ENCODE measurements at regions not wholly inside any gene's neighbourhood (a gene's known extent, or its start where the extent isn't known, plus 50 kb on each side); places are given as distances from the start of the nearest gene placed in this dataset.

DNA sequence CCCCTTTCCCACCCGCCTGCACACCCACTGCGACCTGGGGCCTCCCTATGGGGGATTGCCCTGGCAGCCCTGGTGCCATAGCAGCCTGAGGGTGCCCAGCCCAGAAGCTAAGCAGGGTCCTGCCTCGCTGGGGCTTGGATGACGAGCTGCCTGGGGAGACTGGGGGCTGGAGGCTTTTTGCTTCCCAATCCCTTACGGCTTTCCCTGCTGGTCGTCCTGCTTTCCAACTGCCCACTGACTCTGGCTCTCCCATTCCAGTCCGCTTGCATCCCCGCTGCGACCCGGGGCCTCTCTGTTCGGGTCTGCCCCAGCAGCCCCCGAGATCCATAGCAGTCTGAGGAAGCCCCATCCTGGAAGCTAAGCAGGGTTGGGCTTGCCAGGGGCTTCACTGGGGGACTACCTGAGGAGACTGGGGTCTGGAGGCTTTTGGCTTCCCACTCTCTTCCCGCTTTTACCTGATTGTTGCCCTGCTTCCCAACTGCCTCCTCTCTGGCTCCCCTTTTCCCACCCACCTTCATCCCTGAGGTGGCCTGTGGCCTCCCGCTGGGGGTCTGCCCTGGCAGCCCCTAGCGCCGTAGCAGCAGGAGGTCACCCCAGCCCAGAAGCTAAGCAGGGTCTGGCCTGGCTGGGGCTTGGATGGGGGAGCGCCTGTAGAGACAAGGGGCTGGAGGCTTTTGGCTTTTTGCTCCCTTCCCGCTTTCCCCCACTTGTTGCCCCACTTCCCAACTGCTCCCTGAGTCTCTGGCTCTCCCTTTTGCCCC, 2292.8 kb downstream of the TP53TG3F start:
- Mint-ChIP-seq H3K36me3 (ENCODE audit: insufficient read depth) (peaks cover 2% of the 10 kb centered on the region), H3K9me3 (ENCODE audit: low read depth) (peaks cover 16% of the 10 kb centered on the region), H3K27ac (no peak overlapping the region), H3K27me3 (no peaks in the 10 kb centered on the region), H3K4me3 (ENCODE audit: low read depth) (no peak overlapping the region), H3K4me1 (ENCODE audit: low read depth) (no peaks in the 10 kb centered on the region)
- no peak for DNase-seq (ENCODE audit: low spot score, unreplicated experiment)
- TF ChIP-seq, protein P1, sequence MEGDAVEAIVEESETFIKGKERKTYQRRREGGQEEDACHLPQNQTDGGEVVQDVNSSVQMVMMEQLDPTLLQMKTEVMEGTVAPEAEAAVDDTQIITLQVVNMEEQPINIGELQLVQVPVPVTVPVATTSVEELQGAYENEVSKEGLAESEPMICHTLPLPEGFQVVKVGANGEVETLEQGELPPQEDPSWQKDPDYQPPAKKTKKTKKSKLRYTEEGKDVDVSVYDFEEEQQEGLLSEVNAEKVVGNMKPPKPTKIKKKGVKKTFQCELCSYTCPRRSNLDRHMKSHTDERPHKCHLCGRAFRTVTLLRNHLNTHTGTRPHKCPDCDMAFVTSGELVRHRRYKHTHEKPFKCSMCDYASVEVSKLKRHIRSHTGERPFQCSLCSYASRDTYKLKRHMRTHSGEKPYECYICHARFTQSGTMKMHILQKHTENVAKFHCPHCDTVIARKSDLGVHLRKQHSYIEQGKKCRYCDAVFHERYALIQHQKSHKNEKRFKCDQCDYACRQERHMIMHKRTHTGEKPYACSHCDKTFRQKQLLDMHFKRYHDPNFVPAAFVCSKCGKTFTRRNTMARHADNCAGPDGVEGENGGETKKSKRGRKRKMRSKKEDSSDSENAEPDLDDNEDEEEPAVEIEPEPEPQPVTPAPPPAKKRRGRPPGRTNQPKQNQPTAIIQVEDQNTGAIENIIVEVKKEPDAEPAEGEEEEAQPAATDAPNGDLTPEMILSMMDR (IDR thresholded peaks at IDR 0.05; ENCODE audit: unreplicated experiment) = no peak

DNA sequence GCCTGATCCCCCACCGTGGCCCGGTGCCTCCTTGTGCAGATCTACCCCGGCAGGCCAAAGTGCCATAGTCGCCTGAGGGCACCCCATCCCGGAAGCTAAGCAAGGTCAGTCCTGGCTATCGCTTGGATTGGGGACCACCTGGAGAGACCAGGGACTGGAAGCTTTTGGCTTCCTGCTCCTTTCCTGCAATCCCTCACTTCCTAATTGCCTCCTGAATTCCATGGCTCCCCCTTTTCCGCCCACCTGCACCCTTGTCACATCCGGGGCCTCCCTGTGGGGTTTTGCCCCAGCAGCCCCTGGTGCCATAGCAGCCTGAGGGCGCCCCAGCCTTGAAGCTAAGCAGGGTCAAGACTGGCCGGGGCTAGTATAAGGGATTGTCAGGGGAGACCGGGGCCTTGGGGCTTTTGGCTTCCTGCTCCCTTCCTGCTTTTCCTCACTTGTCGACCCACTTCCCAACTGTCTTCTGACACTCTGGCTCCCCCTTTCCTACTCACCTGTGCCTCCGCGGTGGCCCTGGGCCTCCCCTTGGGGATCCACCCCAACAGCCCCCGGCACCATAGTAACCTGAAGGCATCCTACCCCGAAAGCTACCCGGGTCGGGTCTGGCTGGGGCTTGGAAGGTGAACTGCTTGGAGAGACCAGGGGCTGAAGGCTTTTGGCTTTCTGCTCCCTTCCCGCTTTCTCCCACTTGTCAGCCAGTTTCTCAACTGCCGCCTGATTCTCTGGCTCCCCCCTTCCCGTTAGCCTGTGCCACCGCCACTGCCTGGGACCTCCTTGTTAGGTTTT, 2293.6 kb downstream of the TP53TG3F start:
- no peak for DNase-seq (ENCODE audit: low spot score, unreplicated experiment)
- Mint-ChIP-seq H3K27ac (no peak overlapping the region), H3K4me1 (ENCODE audit: low read depth) (no peaks in the 10 kb centered on the region), H3K36me3 (ENCODE audit: insufficient read depth) (peaks cover 2% of the 10 kb centered on the region), H3K27me3 (no peaks in the 10 kb centered on the region), H3K4me3 (ENCODE audit: low read depth) (no peak overlapping the region), H3K9me3 (ENCODE audit: low read depth) (peaks cover 12% of the 10 kb centered on the region)
- TF ChIP-seq, protein P1 (IDR thresholded peaks at IDR 0.05; ENCODE audit: unreplicated experiment) = no peak

GRCh38 chr16:35753559-35754390, 2294.4 kb downstream of the TP53TG3F start:
- Mint-ChIP-seq H3K4me1 (ENCODE audit: low read depth) (no peaks in the 10 kb centered on the region), H3K9me3 (ENCODE audit: low read depth) (peaks cover 12% of the 10 kb centered on the region), H3K36me3 (ENCODE audit: insufficient read depth) (peaks cover 2% of the 10 kb centered on the region), H3K4me3 (ENCODE audit: low read depth) (no peak overlapping the region), H3K27me3 (no peaks in the 10 kb centered on the region), H3K27ac (no peak overlapping the region)
- DNase-seq (ENCODE audit: low spot score, unreplicated experiment) = no peak
- TF ChIP-seq, protein P1 (IDR thresholded peaks at IDR 0.05; ENCODE audit: unreplicated experiment) = no peak

GRCh38 chr16:35754391-35755369, 2295.3 kb downstream of the TP53TG3F start:
- no peaks in the 10 kb centered on the region for H3K4me1 Mint-ChIP-seq (ENCODE audit: low read depth)
- H3K4me3 Mint-ChIP-seq (ENCODE audit: low read depth) = no peak overlapping the region

More at GRCh38 chr16:35754391-35755369, 2295.3 kb downstream of the TP53TG3F start:
- Mint-ChIP-seq H3K36me3 (ENCODE audit: insufficient read depth) (peaks cover 2% of the 10 kb centered on the region), H3K27ac (no peak overlapping the region), H3K27me3 (no peaks in the 10 kb centered on the region), H3K9me3 (ENCODE audit: low read depth) (peaks cover 13% of the 10 kb centered on the region)
- TF ChIP-seq, protein P1 (IDR thresholded peaks at IDR 0.05; ENCODE audit: unreplicated experiment) = no peak
- no peak for DNase-seq (ENCODE audit: low spot score, unreplicated experiment)

Data from progenitor cell of endocrine pancreas (in vitro differentiated cells).